T-helper 1 cell treated with Interleukin-12 subunit alpha and Interleukin-12 subunit beta and Interleukin-4 antibody, amounts not matched to agents 30 ng/mL and 1 ng/mL, for 36 hours (primary cell): ENCODE measurements at regions not wholly inside any gene's neighbourhood (a gene's known extent, or its start where the extent isn't known, plus 50 kb on each side); places are given as distances from the start of the nearest gene placed in this dataset.

Experiments
- intact Hi-C: fragments of 100-400 bp; cut with micrococcal nuclease; formaldehyde crosslinking; loops from one replicate; pipeline ENCODE4 v1.15.1; 2024

DNA sequence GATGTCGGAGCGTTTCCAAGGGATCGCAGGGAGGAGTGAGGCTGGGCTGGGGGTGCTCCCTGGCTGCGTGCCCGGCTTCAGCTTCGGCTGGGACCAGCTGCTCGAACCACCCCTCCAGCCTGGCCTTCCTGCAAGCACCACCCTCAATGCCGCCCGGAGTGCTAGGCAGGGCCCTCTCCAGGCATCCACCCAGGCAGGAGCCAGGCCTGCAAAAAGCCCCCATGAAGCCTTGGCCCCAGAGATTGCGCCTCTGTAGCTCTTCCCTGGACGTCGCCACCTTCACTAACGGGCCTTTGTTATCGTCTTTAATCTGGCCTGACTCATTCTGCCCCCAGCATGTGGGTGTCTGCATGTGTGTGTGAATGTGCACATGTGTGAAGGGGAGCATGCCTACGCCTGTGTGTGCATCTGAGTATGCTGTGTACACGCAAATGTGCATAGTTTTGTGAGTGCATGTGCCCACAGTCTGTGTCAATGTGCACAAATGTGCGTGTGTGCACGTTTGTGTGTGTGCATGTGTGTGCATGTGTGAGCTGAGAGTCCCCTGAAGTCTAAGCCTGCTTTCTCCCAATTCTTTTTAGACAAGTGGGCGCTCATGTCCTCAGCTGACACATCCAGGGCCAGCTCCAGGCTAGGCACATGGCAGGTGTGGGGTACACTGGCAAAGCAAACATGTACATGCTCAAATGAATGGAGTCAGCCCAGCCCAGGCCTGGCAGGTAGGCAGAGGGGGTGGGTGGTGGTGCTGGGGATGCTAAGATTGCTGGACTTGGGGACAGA, 195.4 kb upstream of the C14orf180 start:
- intact Hi-C loops, result no loop called here

DNA sequence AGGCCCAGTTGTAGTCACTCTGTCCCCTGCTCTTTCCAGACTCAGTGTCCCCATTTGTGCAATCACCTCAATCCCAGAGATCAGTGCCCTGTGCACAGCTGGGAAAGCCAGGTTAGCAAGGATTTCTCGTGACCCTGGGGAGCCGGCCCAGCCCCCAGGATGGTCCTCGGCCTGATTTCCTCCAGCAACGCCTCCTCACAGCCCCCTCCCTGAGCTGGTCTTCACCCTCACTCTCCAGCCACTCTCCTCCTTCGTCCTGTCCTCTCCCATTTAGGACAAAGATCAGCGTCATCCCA, 194.8 kb upstream of the C14orf180 start:
- intact Hi-C loops, result no loop called here

DNA sequence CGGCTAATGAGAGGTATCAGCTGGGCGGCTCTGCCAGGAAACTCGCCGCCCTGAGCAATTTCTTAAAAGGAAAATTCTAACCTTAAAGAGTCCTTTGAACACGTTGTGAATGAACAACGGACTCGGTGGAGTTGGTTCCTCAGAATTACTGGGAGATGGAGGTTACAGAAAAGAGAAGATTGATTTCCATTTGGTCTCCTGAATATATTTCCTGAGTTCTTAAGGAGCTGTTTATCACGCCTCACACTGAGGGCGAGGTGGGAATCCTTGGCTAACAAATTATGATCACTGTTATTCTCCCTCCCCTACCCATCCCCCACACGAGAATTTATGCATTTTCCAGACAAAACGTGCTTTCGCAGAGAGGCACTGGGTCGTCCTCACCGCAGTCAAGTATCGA, 194.5 kb upstream of the C14orf180 start:
- intact Hi-C loops, result no loop called here

- intact Hi-C loops, result no loop called here
These were observed 193.9 kb upstream of the C14orf180 start for GRCh38 chr14:104385531-104386101.

GRCh38 chr14:104386151-104386841, 193.3 kb upstream of the C14orf180 start:
- intact Hi-C loops, result no loop called here

DNA sequence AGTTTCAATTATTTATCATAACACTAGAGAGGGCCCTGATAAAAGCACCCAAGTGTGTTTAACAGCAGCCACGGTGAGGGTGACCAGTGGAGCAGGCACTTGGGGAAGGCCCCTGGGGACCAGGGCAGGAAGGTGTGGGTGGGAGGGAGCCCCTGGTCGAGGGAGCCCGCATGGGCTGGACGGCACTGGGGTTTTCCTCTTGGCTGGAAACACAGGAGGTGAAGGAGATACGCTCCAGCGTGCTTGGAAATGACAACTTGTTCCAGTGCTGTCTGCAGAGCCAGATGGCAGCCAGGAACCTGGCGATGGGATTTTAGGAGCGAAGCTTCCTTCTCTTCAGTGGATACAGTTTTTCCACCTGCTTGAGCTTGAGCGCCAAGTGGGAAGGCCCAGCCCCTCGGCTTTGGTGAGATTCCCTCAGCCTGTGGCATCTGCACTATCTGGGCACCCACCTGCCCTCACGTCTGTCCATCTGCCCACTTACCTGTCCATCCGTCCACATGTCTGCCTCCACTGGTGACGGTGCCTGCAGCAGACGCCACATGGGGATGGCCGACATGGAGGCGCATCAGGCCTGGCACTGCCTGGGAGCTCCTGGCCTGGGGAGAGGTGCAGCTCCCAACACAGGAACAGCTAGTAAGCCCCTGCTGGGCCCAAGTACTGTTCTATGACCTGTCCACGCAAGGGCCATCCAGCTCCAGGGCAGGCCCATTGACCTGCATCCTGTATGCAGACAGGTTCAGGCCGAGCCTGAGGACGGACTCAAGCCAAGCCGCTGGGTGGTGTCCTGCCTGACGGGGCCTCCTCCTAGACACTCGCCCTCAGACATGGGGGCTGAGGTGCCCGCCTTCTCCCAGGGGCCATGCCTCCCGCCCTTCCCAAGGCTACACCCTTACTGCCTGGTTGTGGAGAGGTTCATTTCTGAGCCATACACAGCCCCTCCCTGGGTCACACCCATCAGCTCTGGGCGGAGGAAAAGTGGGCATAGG, 192.2 kb upstream of the C14orf180 start:
- intact Hi-C loops, result no loop called here

DNA sequence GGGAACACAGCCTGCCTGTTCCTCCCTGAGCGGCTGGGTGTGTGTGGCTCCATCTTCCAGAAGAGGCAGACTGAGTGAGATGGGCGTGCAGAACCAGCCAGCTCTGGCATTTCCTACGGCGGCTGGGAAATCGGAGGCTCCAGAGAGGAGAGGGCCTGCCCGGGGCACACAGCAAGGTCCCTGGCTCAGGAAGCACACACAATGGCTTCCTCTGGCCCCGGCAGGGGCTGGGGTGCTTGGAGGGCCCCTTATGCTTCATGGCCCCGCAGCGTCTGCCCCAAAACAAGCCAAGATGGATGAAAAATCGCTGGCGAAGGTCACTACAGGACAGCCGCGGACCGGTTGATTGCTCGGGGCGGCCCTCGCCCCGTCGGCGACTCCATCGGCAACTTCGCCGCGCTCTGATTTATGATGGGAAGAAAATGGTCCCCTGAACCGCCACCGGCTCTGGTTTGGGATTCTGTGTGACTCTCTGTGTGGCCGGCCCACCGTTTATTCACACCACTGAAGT, 191.5 kb upstream of the C14orf180 start:
- intact Hi-C loops, result no loop called here

- intact Hi-C loops, result no loop called here
These were observed 190.8 kb upstream of the C14orf180 start for GRCh38 chr14:104388541-104389325.

DNA sequence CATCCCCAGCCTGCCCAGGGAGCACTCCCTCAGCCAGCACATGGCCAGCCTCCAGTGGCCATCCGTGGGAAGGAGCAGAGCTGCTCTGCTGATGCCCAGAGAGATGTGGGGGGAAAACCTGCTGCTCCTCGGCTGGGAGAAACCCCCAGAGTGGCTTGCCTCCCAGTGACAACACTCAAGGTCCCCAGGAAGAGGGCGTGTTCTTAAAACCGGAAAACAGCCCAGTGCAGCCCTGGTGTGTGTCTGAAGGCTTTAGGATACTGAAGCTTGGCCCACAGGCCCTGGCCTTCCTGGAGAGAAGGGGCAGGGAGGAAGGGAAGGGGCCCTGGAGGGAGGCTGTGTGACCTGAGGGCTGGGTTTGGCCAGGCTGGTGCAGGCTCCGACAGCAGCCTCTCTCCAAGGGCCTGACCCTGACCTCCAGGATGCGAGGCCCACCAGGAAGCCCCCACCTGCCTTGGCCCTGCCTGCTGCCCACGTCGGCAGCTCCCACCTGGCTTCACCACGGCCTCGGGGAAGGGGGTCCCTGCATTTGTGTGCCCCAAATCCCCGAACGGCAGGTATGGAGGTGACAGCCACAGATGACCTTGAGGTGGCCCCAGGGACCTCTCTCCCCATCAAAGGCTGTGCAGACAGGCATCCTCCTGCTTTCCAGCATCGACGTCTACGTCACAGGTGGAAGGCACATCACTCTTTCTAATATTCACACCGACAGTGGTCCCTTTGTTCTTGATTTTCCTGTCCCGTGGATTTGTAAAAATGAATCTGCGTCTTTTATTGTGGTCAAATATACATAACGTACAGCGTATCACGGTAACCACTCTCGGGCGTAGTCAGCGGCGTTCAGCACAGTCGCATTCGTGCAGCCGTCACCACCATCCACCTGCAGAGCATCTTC, 190.0 kb upstream of the C14orf180 start:
- intact Hi-C loops, result no loop called here

DNA sequence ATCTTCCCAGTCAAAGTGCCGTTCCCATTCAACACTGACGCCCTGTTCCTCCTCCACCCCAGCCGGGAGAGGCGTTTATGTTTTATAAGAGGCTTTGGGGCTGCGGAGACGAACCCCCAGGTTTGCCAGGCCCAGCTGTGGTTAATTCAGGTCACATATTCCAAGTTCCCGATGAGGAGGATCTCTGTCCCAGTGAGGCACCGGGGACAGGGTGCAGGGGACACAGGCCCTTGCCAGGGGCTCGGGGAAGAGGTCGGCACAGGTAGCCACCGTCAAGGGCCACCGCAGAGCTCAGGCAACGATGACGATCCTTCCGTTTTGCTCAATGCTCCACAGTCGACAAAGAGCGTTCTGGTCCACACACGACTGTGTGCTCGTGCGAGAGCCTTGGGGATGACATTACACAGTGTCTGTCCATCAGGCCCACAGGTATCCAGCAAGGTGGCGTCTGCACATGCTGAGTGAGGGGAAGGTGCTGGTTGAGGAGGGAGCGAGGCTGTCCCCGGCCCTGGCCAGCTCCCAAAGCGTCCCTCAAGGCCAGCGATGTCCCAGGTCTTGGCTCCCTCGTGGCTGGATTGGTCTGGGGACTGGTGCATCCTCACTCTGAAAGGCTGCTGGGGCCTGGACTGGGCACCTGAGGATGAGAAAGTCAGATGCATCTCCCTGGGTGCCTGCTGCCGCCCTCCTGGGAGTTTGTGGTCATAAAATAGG, 189.2 kb upstream of the C14orf180 start:
- intact Hi-C loops, result no loop called here

- intact Hi-C loops, result no loop called here
These were observed 188.3 kb upstream of the C14orf180 start for GRCh38 chr14:104390941-104391901.

DNA sequence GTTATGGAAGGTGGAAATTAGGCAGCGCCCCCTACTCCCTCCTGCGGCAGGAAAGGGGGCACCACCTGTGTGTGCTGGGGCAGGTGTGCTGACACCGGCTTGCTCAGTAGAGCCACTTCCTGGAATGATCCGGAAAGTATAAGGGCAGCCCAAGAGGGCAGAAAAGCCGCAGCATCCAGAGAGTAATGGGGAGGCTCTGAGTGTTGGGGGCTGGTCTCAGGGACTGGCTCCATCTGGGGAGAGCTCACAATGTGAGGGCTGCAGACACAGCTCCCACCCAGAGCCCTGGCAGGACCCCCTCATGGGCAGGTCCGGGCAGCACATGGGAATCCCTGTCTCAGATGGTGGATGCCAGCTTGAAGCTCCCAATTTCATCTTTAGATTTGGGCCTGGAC, 187.6 kb upstream of the C14orf180 start:
- intact Hi-C loops, result no loop called here

- intact Hi-C loops, result no loop called here
These were observed 187.0 kb upstream of the C14orf180 start for GRCh38 chr14:104392396-104393198.

DNA sequence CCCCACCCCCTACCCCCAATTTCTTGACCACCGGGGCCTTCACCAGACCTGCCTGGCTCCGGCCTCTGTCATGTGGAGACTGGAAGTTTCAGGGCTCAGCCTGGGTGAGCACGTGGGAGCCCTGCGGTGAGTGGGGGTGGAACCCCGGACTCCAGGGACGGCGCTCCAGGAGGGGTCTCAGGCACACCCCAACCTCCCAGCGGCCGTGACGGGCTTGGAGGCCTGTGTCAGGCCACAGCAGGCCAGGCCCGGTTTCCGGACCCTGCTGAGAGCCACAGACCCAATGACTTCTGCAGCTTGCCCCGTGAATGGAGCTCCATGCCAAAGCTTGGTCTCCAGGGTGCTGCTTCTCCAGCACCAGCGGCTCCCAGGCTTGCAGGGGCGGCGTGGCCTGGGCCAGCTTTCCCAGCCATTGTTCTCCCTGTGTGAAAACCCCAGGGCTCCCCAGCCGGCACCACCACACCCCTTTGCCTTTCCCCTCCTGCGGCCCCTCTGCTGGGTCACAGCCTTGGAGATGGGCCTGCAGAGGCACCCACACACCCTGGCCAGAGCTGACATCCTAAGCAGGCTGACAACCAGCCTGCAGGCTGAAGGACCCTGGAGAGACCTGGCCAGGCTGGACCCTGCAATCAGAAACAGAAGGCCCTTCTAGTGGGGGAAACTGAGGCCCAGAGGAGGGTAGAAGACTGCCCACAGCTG, 186.2 kb upstream of the C14orf180 start:
- intact Hi-C loops, result no loop called here

GRCh38 chr14:104393898-104394381, 185.6 kb upstream of the C14orf180 start:
- intact Hi-C loops, result no loop called here

GRCh38 chr14:104394409-104394851, 185.1 kb upstream of the C14orf180 start:
- intact Hi-C loops, result no loop called here
